Jurkat, Clone E6-1 (cell line): ENCODE measurements at regions not wholly inside any gene's neighbourhood (a gene's known extent, or its start where the extent isn't known, plus 50 kb on each side); places are given as distances from the start of the nearest gene placed in this dataset.

Source experiments
- DNase-seq: peaks from one replicate; pipeline ENCODE4 v3.0.0-alpha.2; 2011; ENCODE audit warnings: low read depth, low spot score
- H3K4me3 ChIP-seq: 2 replicates; pipeline ENCODE4 v1.5.1; 2011; ENCODE audit warnings: mild to moderate bottlenecking, low read length, control low read depth, moderate library complexity

GRCh38 chr22:27086080-27087044 is 429.0 kb downstream of the MIAT start:
- no peak overlapping the region for H3K4me3 ChIP-seq
- no peak for DNase-seq

- no peak overlapping the region for H3K4me3 ChIP-seq
- no peak for DNase-seq
Observed at GRCh38 chr22:27087051-27087450, 429.7 kb downstream of the MIAT start.

- H3K4me3 ChIP-seq, result no peak overlapping the region
- DNase-seq, result no peak
Observed at GRCh38 chr22:27088026-27088425, 430.6 kb downstream of the MIAT start.

GRCh38 chr22:27089264-27089663 is 431.9 kb downstream of the MIAT start:
- H3K4me3 ChIP-seq, result no peak overlapping the region
- no peak for DNase-seq

GRCh38 chr22:27090611-27091011 is 433.2 kb downstream of the MIAT start:
- no peak for DNase-seq
- no peak overlapping the region for H3K4me3 ChIP-seq

- DNase-seq, result no peak
- H3K4me3 ChIP-seq, result no peak overlapping the region
Observed at GRCh38 chr22:27093422-27093821, 436.0 kb downstream of the MIAT start.

- no peak for DNase-seq
- no peak overlapping the region for H3K4me3 ChIP-seq
Observed at GRCh38 chr22:27094633-27095308, 437.4 kb downstream of the MIAT start.

GRCh38 chr22:27097506-27097905 is 440.1 kb downstream of the MIAT start:
- no peak for DNase-seq
- H3K4me3 ChIP-seq, result no peak overlapping the region

- DNase-seq, result no peak
Observed at GRCh38 chr22:27097933-27098332, 440.5 kb downstream of the MIAT start.

GRCh38 chr22:27099946-27100722 is 442.7 kb downstream of the MIAT start:
- no peak overlapping the region for H3K4me3 ChIP-seq
- DNase-seq, result no peak

More at GRCh38 chr22:27097933-27098332, 440.5 kb downstream of the MIAT start:
- no peak overlapping the region for H3K4me3 ChIP-seq

- no peak overlapping the region for H3K4me3 ChIP-seq
- DNase-seq, result no peak
Observed at GRCh38 chr22:27100789-27101188, 443.4 kb downstream of the MIAT start.

- DNase-seq, result no peak
- no peak overlapping the region for H3K4me3 ChIP-seq
Observed at GRCh38 chr22:27101288-27101687, 443.9 kb downstream of the MIAT start.

- no peak for DNase-seq
- no peak overlapping the region for H3K4me3 ChIP-seq
Observed at GRCh38 chr22:27104449-27104848, 447.1 kb downstream of the MIAT start.

- H3K4me3 ChIP-seq, result no peak overlapping the region
- DNase-seq, result no peak
Observed at GRCh38 chr22:27105142-27106025, 448.0 kb downstream of the MIAT start.

- DNase-seq, result no peak
- H3K4me3 ChIP-seq, result no peak overlapping the region
Observed at GRCh38 chr22:27106985-27107384, 449.6 kb downstream of the MIAT start.

GRCh38 chr22:27107386-27107785 is 450.0 kb downstream of the MIAT start:
- DNase-seq, result no peak
- H3K4me3 ChIP-seq, result no peak overlapping the region

GRCh38 chr22:27107824-27108223 is 450.4 kb downstream of the MIAT start:
- H3K4me3 ChIP-seq, result no peak overlapping the region
- DNase-seq, result no peak

- DNase-seq, result no peak
- no peak overlapping the region for H3K4me3 ChIP-seq
Observed at GRCh38 chr22:27108425-27109114, 451.2 kb downstream of the MIAT start.
